KMS-11 (cell line): ENCODE measurements at regions not wholly inside any gene's neighbourhood (a gene's known extent, or its start where the extent isn't known, plus 50 kb on each side); places are given as distances from the start of the nearest gene placed in this dataset.

ENCODE experiments used
- H2AFZ ChIP-seq: fragments of 200-600 bp; sonication (generic); 2 replicates; pipeline ENCODE4 v1.6.1; 2016; ENCODE audit warnings: antibody characterized with exemption, mixed run types, low read depth
- H3K27ac ChIP-seq: fragments of 200-600 bp; sonication (generic); 2 replicates; pipeline ENCODE4 v1.6.1; 2016; ENCODE audit warnings: mild to moderate bottlenecking, mixed run types
- H3K27me3 ChIP-seq: fragments of 200-600 bp; sonication (generic); 2 replicates; pipeline ENCODE4 v1.6.1; 2017; ENCODE audit warnings: mild to moderate bottlenecking, low read depth, mixed run types, moderate library complexity; ENCODE audit not compliant: insufficient read depth
- H3K36me3 ChIP-seq: fragments of 200-600 bp; sonication (generic); 2 replicates; pipeline ENCODE4 v1.6.1; 2017; ENCODE audit warnings: mild to moderate bottlenecking, mixed run types; ENCODE audit not compliant: insufficient read depth
- H3K4me1 ChIP-seq: fragments of 200-600 bp; sonication (generic); 2 replicates; pipeline ENCODE4 v1.6.1; 2016; ENCODE audit warnings: mild to moderate bottlenecking, low read depth, mixed run types; ENCODE audit not compliant: poor library complexity, severe bottlenecking
- H3K4me2 ChIP-seq: fragments of 200-600 bp; sonication (generic); 2 replicates; pipeline ENCODE4 v1.7.0; 2016; ENCODE audit warnings: mild to moderate bottlenecking, mixed run types
- H3K4me3 ChIP-seq: fragments of 200-600 bp; sonication (generic); IDR thresholded peaks from 2 replicates; pipeline ENCODE4 v1.6.1; 2017; ENCODE audit warnings: low read depth, low read length, mixed read lengths; ENCODE audit not compliant: insufficient read depth
- H3K79me2 ChIP-seq: fragments of 200-600 bp; sonication (generic); 2 replicates; pipeline ENCODE4 v1.6.1; 2016; ENCODE audit warnings: low read depth, mixed run types; ENCODE audit not compliant: insufficient read depth
- H3K9ac ChIP-seq: fragments of 200-600 bp; sonication (generic); 2 replicates; pipeline ENCODE4 v1.6.1; 2016; ENCODE audit warnings: mild to moderate bottlenecking, mixed run types
- H4K20me1 ChIP-seq: fragments of 200-600 bp; sonication (generic); 2 replicates; pipeline ENCODE4 v1.6.1; 2016; ENCODE audit warnings: mild to moderate bottlenecking, mixed run types; ENCODE audit not compliant: insufficient read depth
- CTCF ChIP-seq: fragments of 200-600 bp; sonication (generic); conservative IDR thresholded peaks from 2 replicates; pipeline ENCODE4 v1.6.1; 2017; ENCODE audit warnings: low read depth, mild to moderate bottlenecking, antibody characterized with exemption, low read length, moderate library complexity, mixed read lengths

- Histone ChIP-seq H3K36me3 (no peaks in the 10 kb centered on the region), H3K79me2 (no peaks in the 10 kb centered on the region), H3K4me1 (peaks cover 23% of the 10 kb centered on the region), H4K20me1 (no peaks in the 10 kb centered on the region), H3K27ac (no peak overlapping the region), H3K4me3 (no peak overlapping the region), H3K9ac (no peak overlapping the region), H2AFZ (no peak overlapping the region), H3K27me3 (no peaks in the 10 kb centered on the region), H3K4me2 (no peak overlapping the region)
- no peak for TF ChIP-seq CTCF
Observed at GRCh38 chr5:90174236-90174635, 235.3 kb downstream of the CETN3 start.

- TF ChIP-seq CTCF: no peak
- H3K4me1 ChIP-seq: peaks cover 28% of the 10 kb centered on the region
- no peaks in the 10 kb centered on the region for H3K79me2 ChIP-seq
- no peak overlapping the region for H3K4me2 ChIP-seq
- H3K9ac ChIP-seq: no peak overlapping the region
- H3K36me3 ChIP-seq: no peaks in the 10 kb centered on the region
- no peak overlapping the region for H3K27ac ChIP-seq
- H3K4me3 ChIP-seq: no peak overlapping the region
- no peaks in the 10 kb centered on the region for H3K27me3 ChIP-seq
- no peaks in the 10 kb centered on the region for H4K20me1 ChIP-seq
- no peak overlapping the region for H2AFZ ChIP-seq
Observed at GRCh38 chr5:90173299-90174030, 236.1 kb downstream of the CETN3 start.

- TF ChIP-seq CTCF: no peak
- no peak overlapping the region for H3K4me3 ChIP-seq
- peaks cover 34% of the 10 kb centered on the region for H3K4me1 ChIP-seq
- no peaks in the 10 kb centered on the region for H3K36me3 ChIP-seq
- no peak overlapping the region for H3K27ac ChIP-seq
- H4K20me1 ChIP-seq: no peaks in the 10 kb centered on the region
- no peaks in the 10 kb centered on the region for H3K79me2 ChIP-seq
- no peak overlapping the region for H3K4me2 ChIP-seq
- no peaks in the 10 kb centered on the region for H3K27me3 ChIP-seq
- H3K9ac ChIP-seq: no peak overlapping the region
- no peak overlapping the region for H2AFZ ChIP-seq
Observed at GRCh38 chr5:90171466-90171865, 238.1 kb downstream of the CETN3 start.

- peak overlapping the region; percentile 35; the same call in 1 of the 2 replicates for H3K4me2 ChIP-seq
- no peaks in the 10 kb centered on the region for H4K20me1 ChIP-seq
- no peak overlapping the region for H3K9ac ChIP-seq
- H2AFZ ChIP-seq: 0 out of 2 replicates have a peak overlapping the region, but pooled peaks have one; percentile 2
- no peak overlapping the region for H3K4me3 ChIP-seq
- H3K36me3 ChIP-seq: no peaks in the 10 kb centered on the region
- H3K79me2 ChIP-seq: no peaks in the 10 kb centered on the region
- H3K27me3 ChIP-seq: no peaks in the 10 kb centered on the region
- H3K4me1 ChIP-seq: peaks cover 34% of the 10 kb centered on the region
- H3K27ac ChIP-seq: peak overlapping the region; percentile 29
- no peak for TF ChIP-seq CTCF
Observed at GRCh38 chr5:90170261-90170660, 239.3 kb downstream of the CETN3 start.
